Glutamatergic neuron (in vitro differentiated cells): ENCODE measurements at regions not wholly inside any gene's neighbourhood (a gene's known extent, or its start where the extent isn't known, plus 50 kb on each side); places are given as distances from the start of the nearest gene placed in this dataset.

Experiments
- DNase-seq: peaks from one replicate; pipeline ENCODE4 v3.0.0; 2022
- H3K27ac Mint-ChIP-seq: one replicate; pipeline ENCODE4 v1.8.0; 2020; ENCODE audit warnings: mild to moderate bottlenecking, mixed read lengths, inconsistent platforms; ENCODE audit not compliant: unreplicated experiment
- H3K27me3 Mint-ChIP-seq: one replicate; pipeline ENCODE4 v1.8.0; 2020; ENCODE audit warnings: mild to moderate bottlenecking, moderate library complexity, mixed read lengths, inconsistent platforms; ENCODE audit not compliant: unreplicated experiment
- H3K36me3 Mint-ChIP-seq: one replicate; pipeline ENCODE4 v1.8.0; 2020; ENCODE audit warnings: mild to moderate bottlenecking, mixed read lengths, inconsistent platforms; ENCODE audit not compliant: unreplicated experiment
- H3K4me1 Mint-ChIP-seq: one replicate; pipeline ENCODE4 v1.8.0; 2020; ENCODE audit warnings: mild to moderate bottlenecking, low read depth, mixed read lengths, inconsistent platforms; ENCODE audit not compliant: unreplicated experiment
- H3K4me3 Mint-ChIP-seq: one replicate; pipeline ENCODE4 v1.8.0; 2020; ENCODE audit warnings: mild to moderate bottlenecking, mixed read lengths, inconsistent platforms; ENCODE audit not compliant: unreplicated experiment
- H3K9me3 Mint-ChIP-seq: one replicate; pipeline ENCODE4 v1.8.0; 2020; ENCODE audit warnings: mild to moderate bottlenecking, moderate library complexity, mixed read lengths, inconsistent platforms; ENCODE audit not compliant: unreplicated experiment
- TF ChIP-seq, protein P1 (sequence below): fragments of 200-600 bp; sonication (generic); IDR thresholded peaks from one replicate; pipeline ENCODE4 v1.5.0; 2021; ENCODE audit not compliant: partially characterized antibody, unreplicated experiment

DNA sequence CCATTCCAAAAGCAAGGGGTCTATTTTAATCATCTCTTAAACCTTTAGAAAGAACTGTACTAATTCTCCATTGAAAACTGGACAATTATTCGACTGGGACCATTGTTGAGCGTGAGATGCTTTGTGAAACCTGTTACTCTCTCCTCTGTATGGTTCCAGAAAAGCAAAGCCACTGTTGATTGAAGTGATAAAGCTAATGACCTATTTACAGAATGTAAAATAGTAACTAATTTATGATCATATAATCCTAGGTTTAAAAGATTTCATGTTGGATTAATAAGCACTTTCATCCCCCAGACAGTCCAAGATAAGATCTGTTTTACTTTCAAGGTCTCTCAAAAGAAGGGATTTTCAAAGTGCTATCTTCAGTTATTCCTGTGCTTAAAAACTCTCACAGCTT lies 614.5 kb downstream of the TMA16 start:
- Mint-ChIP-seq H3K36me3 (no peaks in the 10 kb centered on the region), H3K27ac (no peak overlapping the region)

DNA sequence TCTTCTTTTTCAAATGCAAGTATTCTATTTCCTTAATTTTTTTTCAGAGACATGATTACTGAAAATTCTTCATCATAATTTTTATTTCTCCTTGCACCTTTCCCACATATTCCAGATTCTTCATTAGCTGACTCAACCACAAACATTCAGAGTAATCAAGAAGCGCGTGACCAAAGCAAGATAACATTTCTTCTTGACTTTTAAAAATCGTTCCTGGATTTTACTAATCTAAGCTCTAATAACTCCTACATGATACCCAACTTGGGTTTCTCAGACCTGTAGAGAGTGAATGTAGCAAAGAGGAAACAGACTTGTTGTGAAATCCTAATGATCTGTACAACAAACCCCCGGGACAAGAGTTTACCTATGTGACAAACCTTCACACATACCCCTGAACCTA lies 615.0 kb downstream of the TMA16 start:
- no peak overlapping the region for H3K27ac Mint-ChIP-seq
- TF ChIP-seq, protein P1, sequence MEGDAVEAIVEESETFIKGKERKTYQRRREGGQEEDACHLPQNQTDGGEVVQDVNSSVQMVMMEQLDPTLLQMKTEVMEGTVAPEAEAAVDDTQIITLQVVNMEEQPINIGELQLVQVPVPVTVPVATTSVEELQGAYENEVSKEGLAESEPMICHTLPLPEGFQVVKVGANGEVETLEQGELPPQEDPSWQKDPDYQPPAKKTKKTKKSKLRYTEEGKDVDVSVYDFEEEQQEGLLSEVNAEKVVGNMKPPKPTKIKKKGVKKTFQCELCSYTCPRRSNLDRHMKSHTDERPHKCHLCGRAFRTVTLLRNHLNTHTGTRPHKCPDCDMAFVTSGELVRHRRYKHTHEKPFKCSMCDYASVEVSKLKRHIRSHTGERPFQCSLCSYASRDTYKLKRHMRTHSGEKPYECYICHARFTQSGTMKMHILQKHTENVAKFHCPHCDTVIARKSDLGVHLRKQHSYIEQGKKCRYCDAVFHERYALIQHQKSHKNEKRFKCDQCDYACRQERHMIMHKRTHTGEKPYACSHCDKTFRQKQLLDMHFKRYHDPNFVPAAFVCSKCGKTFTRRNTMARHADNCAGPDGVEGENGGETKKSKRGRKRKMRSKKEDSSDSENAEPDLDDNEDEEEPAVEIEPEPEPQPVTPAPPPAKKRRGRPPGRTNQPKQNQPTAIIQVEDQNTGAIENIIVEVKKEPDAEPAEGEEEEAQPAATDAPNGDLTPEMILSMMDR = no peak
- no peaks in the 10 kb centered on the region for H3K36me3 Mint-ChIP-seq
- H3K27me3 Mint-ChIP-seq = no peaks in the 10 kb centered on the region
- no peaks in the 10 kb centered on the region for H3K4me1 Mint-ChIP-seq
- no peak overlapping the region for H3K4me3 Mint-ChIP-seq
- no peaks in the 10 kb centered on the region for H3K9me3 Mint-ChIP-seq
- DNase-seq = no peak

More for the DNA sequence above, 614.5 kb downstream of the TMA16 start:
- Mint-ChIP-seq H3K4me1 (no peaks in the 10 kb centered on the region), H3K9me3 (no peaks in the 10 kb centered on the region), H3K27me3 (no peaks in the 10 kb centered on the region), H3K4me3 (no peak overlapping the region)
- no peak for DNase-seq
- TF ChIP-seq, protein P1 = no peak

DNA sequence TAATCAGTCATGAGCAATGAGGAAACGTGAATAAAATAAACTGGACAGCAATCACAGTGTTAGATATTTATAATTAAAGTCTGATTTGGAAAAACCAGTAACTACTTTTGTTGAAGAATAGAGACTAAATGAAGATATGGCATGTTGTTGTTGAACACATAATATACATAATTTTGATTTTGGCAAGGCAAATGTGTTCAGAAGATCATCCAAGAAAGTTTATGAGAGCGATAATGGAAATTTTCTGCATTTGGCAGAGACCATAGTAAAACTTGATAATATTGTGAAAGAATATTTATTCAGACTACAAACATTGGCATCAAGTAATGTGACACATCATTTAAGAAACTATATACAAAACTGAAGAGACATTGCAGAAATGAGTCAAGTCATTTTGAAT lies 620.7 kb downstream of the TMA16 start:
- no peak overlapping the region for H3K27ac Mint-ChIP-seq
- no peaks in the 10 kb centered on the region for H3K4me1 Mint-ChIP-seq
- H3K36me3 Mint-ChIP-seq = no peaks in the 10 kb centered on the region
- TF ChIP-seq, protein P1 = no peak
- no peak for DNase-seq
- no peaks in the 10 kb centered on the region for H3K9me3 Mint-ChIP-seq
- no peaks in the 10 kb centered on the region for H3K27me3 Mint-ChIP-seq
- no peak overlapping the region for H3K4me3 Mint-ChIP-seq

DNA sequence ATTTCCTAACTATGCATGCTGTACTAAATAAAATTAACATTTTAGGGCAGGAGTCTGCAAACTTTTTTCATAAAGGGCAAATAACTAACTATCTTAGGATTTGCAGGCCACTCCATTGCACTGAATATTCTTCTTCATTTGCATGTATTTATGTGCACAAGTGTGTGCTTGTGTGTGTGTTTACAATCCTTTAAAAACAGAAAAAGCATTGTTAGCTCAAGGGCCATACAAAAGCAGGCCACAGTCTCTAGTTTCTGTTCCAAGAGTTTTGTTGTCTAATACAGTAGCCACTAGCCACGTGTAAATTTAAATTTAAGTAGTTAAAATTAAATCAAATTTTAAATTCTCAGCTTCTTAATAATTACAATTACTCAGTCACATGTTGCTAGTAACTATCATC lies 621.8 kb downstream of the TMA16 start:
- DNase-seq = no peak
- Mint-ChIP-seq H3K27me3 (no peaks in the 10 kb centered on the region), H3K4me1 (no peaks in the 10 kb centered on the region), H3K4me3 (no peak overlapping the region), H3K9me3 (no peaks in the 10 kb centered on the region), H3K27ac (no peak overlapping the region), H3K36me3 (no peaks in the 10 kb centered on the region)
- TF ChIP-seq, protein P1 = no peak

DNA sequence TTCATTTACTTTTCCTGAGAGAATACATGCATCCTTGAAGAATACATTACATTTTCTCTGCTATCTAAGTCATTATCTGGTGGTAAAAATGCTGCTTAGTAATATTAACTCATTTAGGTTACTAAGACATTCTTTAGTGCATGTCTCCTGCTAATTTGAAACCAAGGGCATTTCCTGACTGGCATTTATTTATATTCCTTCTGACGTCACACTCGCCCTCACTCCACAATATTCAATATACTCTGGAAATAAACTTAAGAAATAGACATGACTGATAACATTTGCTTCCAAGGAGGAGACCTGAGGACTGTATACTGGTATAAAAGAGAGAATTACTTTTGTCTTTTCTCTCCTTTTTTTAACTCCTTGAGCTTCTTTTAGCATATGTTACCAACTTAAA lies 619.5 kb upstream of the SMIM31 start:
- no peaks in the 10 kb centered on the region for H3K27me3 Mint-ChIP-seq
- no peak overlapping the region for H3K4me3 Mint-ChIP-seq
- H3K36me3 Mint-ChIP-seq = no peaks in the 10 kb centered on the region
- DNase-seq = no peak
- no peak overlapping the region for H3K27ac Mint-ChIP-seq
- TF ChIP-seq, protein P1 = no peak
- no peaks in the 10 kb centered on the region for H3K9me3 Mint-ChIP-seq
- H3K4me1 Mint-ChIP-seq = no peaks in the 10 kb centered on the region
